ENCODE measurements at regions not wholly inside any gene's neighbourhood (a gene's known extent, or its start where the extent isn't known, plus 50 kb on each side); places are given as distances from the start of the nearest gene placed in this dataset.

GRCh38 chr6:138719011-138719635 lies 54.4 kb upstream of the CCDC28A start:
- DNase-seq: no peak

- no peak for DNase-seq
Observed at GRCh38 chr6:138719744-138720143, 53.8 kb upstream of the CCDC28A start.

- DNase-seq: no peak
Observed at GRCh38 chr6:138722425-138723371, 50.9 kb upstream of the CCDC28A start.
